ENCODE measurements at regions not wholly inside any gene's neighbourhood (a gene's known extent, or its start where the extent isn't known, plus 50 kb on each side); places are given as distances from the start of the nearest gene placed in this dataset.

GRCh38 chr6:28747083-28747630, 176.6 kb downstream of the TRIM27 start:
- H3K27me3 ChIP-seq, result peaks cover 0 to 76% (median 21%) of the 10 kb centered on the region in 3 donors
- intact Hi-C loops (cut with DNase I; ENCODE audit: low total_unique reads), result no loop called here

GRCh38 chr6:28747631-28748157, 176.1 kb downstream of the TRIM27 start:
- DNase-seq, result no peak
- Histone ChIP-seq H3K4me1 (no peaks in the 10 kb centered on the region), H3K27me3 (peaks cover 0 to 76% (median 21%) of the 10 kb centered on the region in 3 donors), H3K27ac (no peak overlapping the region), H3K4me3 (no peak overlapping the region), H3K9me3 (peaks cover 0 to 31% (median 29%) of the 10 kb centered on the region in 4 donors), H3K36me3 (no peaks in the 10 kb centered on the region)
- TF ChIP-seq CTCF (IDR thresholded peaks at IDR 0.05), result no peak
- TF ChIP-seq POLR2AphosphoS5 (IDR thresholded peaks at IDR 0.05), result no peak
- no peak for TF ChIP-seq EP300 (IDR thresholded peaks at IDR 0.05)
- no peak for TF ChIP-seq POLR2A (IDR thresholded peaks at IDR 0.05)
- intact Hi-C loops (cut with DNase I; ENCODE audit: low total_unique reads), result no loop called here
- 6 to 14% (median 8%) methylated on average over 19 of the region's 19 CpGs for whole genome bisulfite sequencing, 5 donors

More at GRCh38 chr6:28747083-28747630, 176.6 kb downstream of the TRIM27 start:
- DNase-seq, result no peak
- WGBS, 5 donors, result 18 to 30% (median 22%) methylated on average over 13 of the region's 13 CpGs
- Histone ChIP-seq H3K9me3 (peaks cover 0 to 31% (median 26%) of the 10 kb centered on the region in 4 donors), H3K4me3 (no peak overlapping the region), H3K4me1 (no peaks in the 10 kb centered on the region), H3K36me3 (no peaks in the 10 kb centered on the region), H3K27ac (no peak overlapping the region)
- no peak for TF ChIP-seq EP300 (IDR thresholded peaks at IDR 0.05)
- TF ChIP-seq POLR2A (IDR thresholded peaks at IDR 0.05), result no peak
- TF ChIP-seq POLR2AphosphoS5 (IDR thresholded peaks at IDR 0.05), result no peak
- no peak for TF ChIP-seq CTCF (IDR thresholded peaks at IDR 0.05)

DNA sequence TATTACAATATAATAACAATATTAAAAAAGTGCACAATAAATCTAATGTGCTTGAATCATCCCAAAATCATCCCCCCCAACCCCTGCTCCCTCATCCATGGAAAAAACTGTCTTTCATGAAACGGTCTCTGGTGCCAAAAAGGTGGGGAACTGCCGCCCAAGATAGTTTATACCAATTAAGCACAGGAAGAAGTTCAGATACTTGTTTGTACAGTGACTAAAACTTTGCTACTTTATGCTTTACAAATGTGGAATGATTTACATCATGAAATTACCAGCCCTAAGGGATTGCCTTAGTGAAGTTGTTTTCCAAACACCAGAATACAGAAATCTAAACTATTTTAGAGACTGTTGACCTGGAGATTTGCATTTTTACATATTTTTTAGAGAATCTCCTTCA, 175.6 kb downstream of the TRIM27 start:
- Histone ChIP-seq H3K27me3 (peaks cover 0 to 73% (median 16%) of the 10 kb centered on the region in 3 donors), H3K4me1 (no peaks in the 10 kb centered on the region), H3K4me3 (no peak overlapping the region), H3K27ac (no peak overlapping the region), H3K36me3 (no peaks in the 10 kb centered on the region), H3K9me3 (peaks cover 0 to 33% (median 29%) of the 10 kb centered on the region in 4 donors)
- 21 to 38% (median 34%) methylated on average over 2 of the region's 2 CpGs for WGBS, 5 donors
- intact Hi-C loops (cut with DNase I; ENCODE audit: low total_unique reads), result no loop called here
- TF ChIP-seq POLR2AphosphoS5 (IDR thresholded peaks at IDR 0.05), result no peak
- no peak for TF ChIP-seq EP300 (IDR thresholded peaks at IDR 0.05)
- TF ChIP-seq POLR2A (IDR thresholded peaks at IDR 0.05), result no peak
- no peak for DNase-seq

- Histone ChIP-seq H3K4me3 (no peak overlapping the region), H3K4me1 (no peaks in the 10 kb centered on the region), H3K36me3 (no peaks in the 10 kb centered on the region), H3K27ac (no peak overlapping the region), H3K9me3 (peaks cover 0 to 35% (median 32%) of the 10 kb centered on the region in 4 donors), H3K27me3 (peaks cover 0 to 71% (median 8%) of the 10 kb centered on the region in 3 donors)
- 19 to 60% (median 44%) methylated on average over 1 of the region's 1 CpG for WGBS, 5 donors
- DNase-seq, result no peak
- no peak for TF ChIP-seq POLR2A (IDR thresholded peaks at IDR 0.05)
- no peak for TF ChIP-seq EP300 (IDR thresholded peaks at IDR 0.05)
- TF ChIP-seq CTCF (IDR thresholded peaks at IDR 0.05), result no peak
- TF ChIP-seq POLR2AphosphoS5 (IDR thresholded peaks at IDR 0.05), result no peak
- intact Hi-C loops (cut with DNase I; ENCODE audit: low total_unique reads), result no loop called here
Observed at GRCh38 chr6:28750926-28751458, 172.8 kb downstream of the TRIM27 start.

GRCh38 chr6:28751514-28751913, 172.3 kb downstream of the TRIM27 start:
- TF ChIP-seq POLR2A (IDR thresholded peaks at IDR 0.05) (no peak), POLR2AphosphoS5 (IDR thresholded peaks at IDR 0.05) (no peak), CTCF (IDR thresholded peaks at IDR 0.05) (no peak)
- Histone ChIP-seq H3K9me3 (peaks cover 0 to 39% (median 32%) of the 10 kb centered on the region in 4 donors), H3K36me3 (no peaks in the 10 kb centered on the region), H3K4me1 (no peaks in the 10 kb centered on the region), H3K4me3 (no peak overlapping the region), H3K27me3 (peaks cover 0 to 71% (median 13%) of the 10 kb centered on the region in 3 donors), H3K27ac (no peak overlapping the region)
- DNase-seq, result no peak
- intact Hi-C loops (cut with DNase I; ENCODE audit: low total_unique reads), result no loop called here
- 32 to 41% (median 34%) methylated on average over 12 of the region's 12 CpGs for WGBS, 5 donors

Data from stomach (tissue), 8 donors.